Heart left ventricle (tissue), 16 donors: ENCODE measurements at regions not wholly inside any gene's neighbourhood (a gene's known extent, or its start where the extent isn't known, plus 50 kb on each side); places are given as distances from the start of the nearest gene placed in this dataset.

Source experiments
- ATAC-seq, 4 donors: fragments of 200-7000 bp; cut with Tn5 transposase; one replicate each; pipeline ENCODE4 v1.9.1; 2020 to 2022; ENCODE audit warnings: moderate library complexity in 4 of 4, mild to moderate bottlenecking in 3 of 4, moderate number of reproducible peaks in 1 of 4
- DNase-seq, 5 donors: peaks; one replicate each; pipeline ENCODE4 v3.0.0-alpha.2; 2020
- H3K27ac ChIP-seq, 12 donors: fragments of 200-600 bp; sonication (generic) in 4 of 12; one replicate each; pipeline versions ENCODE4 v1.5.0 to v1.8.0; 2016 to 2022; ENCODE audit warnings: mild to moderate bottlenecking in 2 of 12
- H3K27me3 ChIP-seq, 9 donors: fragments of 200-600 bp; sonication (generic) in 2 of 9; one replicate each; pipeline versions ENCODE4 v1.5.1 to v1.8.0; 2016 to 2022; ENCODE audit warnings: mild to moderate bottlenecking in 3 of 9
- H3K36me3 ChIP-seq, 9 donors: fragments of 200-600 bp; sonication (generic) in 2 of 9; one replicate each; pipeline versions ENCODE4 v1.5.0 to v1.8.0; 2018 to 2022; ENCODE audit warnings: mild to moderate bottlenecking in 2 of 9
- H3K4me1 ChIP-seq, 12 donors: fragments of 200-600 bp; sonication (generic) in 4 of 12; one replicate each; pipeline versions ENCODE4 v1.5.0 to v1.8.0; 2016 to 2022; ENCODE audit warnings: mild to moderate bottlenecking in 3 of 12
- H3K4me3 ChIP-seq, 12 donors: fragments of 200-600 bp; sonication (generic) in 4 of 12; one replicate each; pipeline versions ENCODE4 v1.5.0 to v1.8.0; 2017 to 2022; ENCODE audit warnings: mild to moderate bottlenecking in 9 of 12, moderate library complexity in 4 of 12
- H3K9me3 ChIP-seq, 12 donors: fragments of 200-600 bp; sonication (generic) in 4 of 12; one replicate each; pipeline versions ENCODE4 v1.5.0 to v1.8.0; 2016 to 2022; ENCODE audit warnings: mild to moderate bottlenecking in 1 of 12
- CTCF ChIP-seq, 12 donors: fragments of 200-600 bp; sonication (generic) in 4 of 12; IDR thresholded peaks; one replicate each; pipeline versions ENCODE4 v1.5.0 to v1.8.0; 2018 to 2022; ENCODE audit warnings: antibody characterized with exemption in 12 of 12, mild to moderate bottlenecking in 5 of 12
- POLR2A ChIP-seq, 2 donors: fragments of 450-650 bp; IDR thresholded peaks; one replicate each; pipeline ENCODE4 v1.6.1; 2017; ENCODE audit warnings: antibody characterized with exemption in 2 of 2, mild to moderate bottlenecking in 2 of 2, moderate library complexity in 2 of 2
- WGBS, 4 donors: extraction: QIAGEN DNeasy Blood & Tissue Kit in 2 of 4; methylation state at CpG; one replicate each; pipeline versions ENCODE4 v1.1.5 to v1.1.7; 2013 to 2018; 5-methylcytosine and 5-hydroxymethylcytosine counted together
- intact Hi-C, 10 donors: fragments of 100-400 bp; cut with DNase I; formaldehyde crosslinking; loops; one replicate each; pipeline versions ENCODE4 v1.11.1 to v1.14.2; 2022
- donor health status: ischemic (EF 13 %, LVEDD 7.1; RV severe dilation, severe dysfunction).
- donor health status: healthy with polysubstance abuse.
- donor health status: DM: no; HTN: yes; CAD: no.
- donor health status: DM: no; HTN: no; CAD: no.
- donor health status: ischemic (EF 25% LVEDD 6.9; RV normal size, moderate dysfunction).
- donor health status: ischemic (EF 25% LVEDD 5.7; RV mildly dilated, moderate dysfunction).
- donor health status: healthy.
- donor health status: DM: yes; HTN: yes; CAD: no.
- donor health status: ischemic (EF 35%, LVEDD 5.7; RV mildly dilated, moderate dysfunction).
- donor health status: nonischemic (EF 11% LVEDD 7.7; RV severe dilation, severe dysfunction).
- donor health status: DM: yes; HTN: yes; CAD: no.
- donor health status: PGD.
- donor health status: ischemic (EF 29% LVEDD 5.4; RV normal size, mild dysfunction).
- donor health status: nonischemic (EF 23%, LVEDD 6.1; RV moderate dilation, normal function).

DNA sequence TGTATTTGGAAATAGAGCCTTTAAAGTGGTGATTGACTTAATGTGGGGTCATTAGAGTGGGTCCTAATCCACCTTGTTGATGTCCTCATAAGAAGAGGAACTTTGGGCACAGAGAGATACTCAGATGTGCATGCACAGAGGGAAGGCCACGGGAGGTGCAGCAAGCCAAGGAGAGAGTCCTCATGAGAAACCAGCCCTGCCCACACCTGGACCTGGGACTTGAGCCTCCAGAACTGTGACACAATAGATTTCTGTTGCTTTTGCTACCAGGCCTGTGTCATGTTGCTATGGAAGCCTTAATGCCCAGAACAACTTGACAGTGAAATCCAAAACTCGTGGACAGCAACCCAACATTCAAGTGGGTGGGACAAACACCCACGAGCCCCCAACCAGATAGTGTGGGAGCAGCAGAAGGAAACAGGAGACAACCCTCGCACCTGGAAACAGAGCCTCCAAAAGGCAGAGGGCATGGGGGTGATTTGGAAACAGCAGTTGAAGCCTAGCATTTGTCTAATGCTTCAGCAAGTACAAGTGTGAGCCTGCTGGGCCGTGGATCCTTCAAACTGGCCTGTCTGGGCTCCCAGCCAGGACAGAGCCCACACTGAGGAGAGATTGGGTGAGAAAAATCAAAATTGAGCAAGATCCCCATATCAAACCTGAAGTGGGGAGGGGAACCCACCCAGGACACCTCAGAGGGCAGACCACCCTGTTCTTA lies 201.0 kb upstream of the CST7 start:
- Histone ChIP-seq H3K36me3 (no peaks in the 10 kb centered on the region), H3K4me3 (no peak overlapping the region), H3K27ac (no peak overlapping the region), H3K27me3 (peaks cover 0 to 6% (median 0%) of the 10 kb centered on the region in 9 donors), H3K9me3 (no peaks in the 10 kb centered on the region), H3K4me1 (no peaks in the 10 kb centered on the region)
- intact Hi-C loops: loop anchor here in 1 of 10 donors (10.0 kb wide), 1 partner anchor 63 kb away; no protein-coding TSS in a partner anchor
- no peak for ATAC-seq
- TF ChIP-seq POLR2A (IDR thresholded peaks at IDR 0.05) (no peak), CTCF (IDR thresholded peaks at IDR 0.05) (no peak)
- DNase-seq: no peak
- WGBS, 4 donors: 69 to 86% (median 75%) methylated on average over 5 of the region's 5 CpGs

- Histone ChIP-seq H3K27me3 (peaks cover 0 to 6% (median 0%) of the 10 kb centered on the region in 9 donors), H3K4me1 (no peaks in the 10 kb centered on the region), H3K4me3 (no peak overlapping the region), H3K36me3 (no peaks in the 10 kb centered on the region), H3K27ac (no peak overlapping the region), H3K9me3 (no peaks in the 10 kb centered on the region)
- WGBS, 4 donors: 88 to 95% (median 93%) methylated on average over 4 of the region's 4 CpGs
- TF ChIP-seq POLR2A (IDR thresholded peaks at IDR 0.05) (no peak), CTCF (IDR thresholded peaks at IDR 0.05) (no peak)
- ATAC-seq: no peak
- intact Hi-C loops: loop anchor here in 1 of 10 donors (10.0 kb wide), 1 partner anchor 127 kb away; no protein-coding TSS in a partner anchor
- no peak for DNase-seq
Measured at GRCh38 chr20:24751551-24751950, 197.5 kb upstream of the CST7 start.

GRCh38 chr20:24752612-24753011 lies 196.5 kb upstream of the CST7 start:
- 83 to 93% (median 88%) methylated on average over 4 to 6 of the region's 6 CpGs for WGBS, 4 donors
- intact Hi-C loops: loop anchor here in 1 of 10 donors (10.0 kb wide), 1 partner anchor 128 kb away; no protein-coding TSS in a partner anchor
- H3K9me3 ChIP-seq: no peaks in the 10 kb centered on the region
- DNase-seq: no peak
- TF ChIP-seq CTCF (IDR thresholded peaks at IDR 0.05): no peak
- TF ChIP-seq POLR2A (IDR thresholded peaks at IDR 0.05): no peak
- H3K4me1 ChIP-seq: no peaks in the 10 kb centered on the region
- H3K4me3 ChIP-seq: no peak overlapping the region
- H3K27ac ChIP-seq: no peak overlapping the region
- peaks cover 0 to 8% (median 0%) of the 10 kb centered on the region in 9 donors for H3K27me3 ChIP-seq
- ATAC-seq: no peak
- no peaks in the 10 kb centered on the region for H3K36me3 ChIP-seq

- WGBS, 4 donors: 77 to 89% (median 81%) methylated on average over 1 to 4 of the region's 4 CpGs
- no peak for TF ChIP-seq CTCF (IDR thresholded peaks at IDR 0.05)
- no peak for TF ChIP-seq POLR2A (IDR thresholded peaks at IDR 0.05)
Measured at GRCh38 chr20:24753130-24753529, 195.9 kb upstream of the CST7 start.

More at GRCh38 chr20:24753130-24753529, 195.9 kb upstream of the CST7 start:
- intact Hi-C loops: loop anchor here in 1 of 10 donors (10.0 kb wide), 1 partner anchor 128 kb away; no protein-coding TSS in a partner anchor
- no peaks in the 10 kb centered on the region for H3K4me1 ChIP-seq
- H3K27ac ChIP-seq: no peak overlapping the region
- ATAC-seq (no peak), DNase-seq (no peak)
- H3K9me3 ChIP-seq: no peaks in the 10 kb centered on the region
- H3K27me3 ChIP-seq: peaks cover 0 to 10% (median 0%) of the 10 kb centered on the region in 9 donors
- H3K36me3 ChIP-seq: no peaks in the 10 kb centered on the region
- no peak overlapping the region for H3K4me3 ChIP-seq
